ENCODE measurements at regions not wholly inside any gene's neighbourhood (a gene's known extent, or its start where the extent isn't known, plus 50 kb on each side); places are given as distances from the start of the nearest gene placed in this dataset.

- TF ChIP-seq CTCF (conservative IDR thresholded peaks at IDR 0.05 in 1 of 2, IDR thresholded peaks at IDR 0.05 in 1 of 2; ENCODE audit: extremely low read depth in 1 of 2, insufficient read depth in 1 of 2, low read depth in 1 of 2, low read length in 2 of 2): no peak
- no peak for TF ChIP-seq EZH2 (IDR thresholded peaks at IDR 0.05; ENCODE audit: borderline replicate concordance, low read length)
These were observed 52.9 kb upstream of the LINC00305 start for GRCh38 chr18:64201781-64202180.

All from mammary epithelial cell (primary cell).